ACC112 (cell line): ENCODE measurements at regions not wholly inside any gene's neighbourhood (a gene's known extent, or its start where the extent isn't known, plus 50 kb on each side); places are given as distances from the start of the nearest gene placed in this dataset.
"Not testable (repeated sequence)": the region's sequence is repeated elsewhere in the genome, so short reads cannot be mapped to it uniquely, and the experiment has no call there.

Experiments used
- H2AFZ ChIP-seq: fragments of 200-600 bp; sonication (generic); one replicate; pipeline ENCODE4 v1.6.0; 2017; ENCODE audit warnings: antibody characterized with exemption, low read length; ENCODE audit not compliant: unreplicated experiment
- H3K27ac ChIP-seq: fragments of 200-600 bp; sonication (generic); 2 replicates; pipeline ENCODE4 v1.5.1; 2014; ENCODE audit warnings: low read depth, mild to moderate bottlenecking, antibody characterized with exemption, low read length, moderate library complexity
- H3K27me3 ChIP-seq: fragments of 200-600 bp; sonication (generic); 2 replicates; pipeline ENCODE4 v1.6.1; 2014; ENCODE audit warnings: mild to moderate bottlenecking, antibody characterized with exemption, low read length, moderate library complexity, mixed read lengths; ENCODE audit not compliant: insufficient read depth
- H3K36me3 ChIP-seq: fragments of 200-600 bp; sonication (generic); 2 replicates; pipeline ENCODE4 v1.6.1; 2016; ENCODE audit warnings: mild to moderate bottlenecking, antibody characterized with exemption, low read length, moderate library complexity, mixed read lengths; ENCODE audit not compliant: insufficient read depth
- H3K4me1 ChIP-seq: fragments of 200-600 bp; sonication (generic); one replicate; pipeline ENCODE4 v1.6.1; 2016; ENCODE audit warnings: low read length, mixed read lengths; ENCODE audit not compliant: insufficient read depth, unreplicated experiment, control insufficient read depth
- H3K4me3 ChIP-seq: fragments of 200-600 bp; sonication (generic); 2 replicates; pipeline ENCODE4 v1.5.1; 2014; ENCODE audit warnings: mild to moderate bottlenecking, low read depth, low read length
- H3K79me2 ChIP-seq: fragments of 200-600 bp; sonication (generic); one replicate; pipeline ENCODE4 v1.6.0; 2016; ENCODE audit warnings: low read length; ENCODE audit not compliant: control insufficient read depth, unreplicated experiment, insufficient read depth

DNA sequence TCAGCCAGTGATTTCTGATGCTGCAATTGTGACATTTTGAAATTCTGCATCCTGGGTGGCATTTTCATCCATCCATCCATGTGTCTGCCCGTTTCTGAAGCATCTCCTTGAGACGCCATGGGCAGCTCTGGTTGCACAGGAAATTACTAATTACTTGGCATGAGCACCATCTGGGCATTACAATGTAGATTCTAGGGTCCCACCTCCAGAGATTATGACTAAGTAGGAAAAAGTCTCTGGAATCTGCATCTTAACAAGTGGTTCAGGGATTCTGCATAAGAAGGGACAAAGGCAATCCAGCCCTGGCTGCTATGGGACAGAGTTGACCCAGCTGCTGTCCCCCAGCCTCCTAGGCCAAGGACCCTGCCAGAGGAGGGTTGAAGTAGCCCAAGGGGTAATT is 65.3 kb downstream of the CUZD1 start:
- Histone ChIP-seq H3K4me3 (no peak overlapping the region), H3K4me1 (no peaks in the 10 kb centered on the region), H3K36me3 (no peaks in the 10 kb centered on the region), H3K27ac (no peak overlapping the region), H3K27me3 (peaks cover 42% of the 10 kb centered on the region), H3K79me2 (no peaks in the 10 kb centered on the region), H2AFZ (no peak overlapping the region)

DNA sequence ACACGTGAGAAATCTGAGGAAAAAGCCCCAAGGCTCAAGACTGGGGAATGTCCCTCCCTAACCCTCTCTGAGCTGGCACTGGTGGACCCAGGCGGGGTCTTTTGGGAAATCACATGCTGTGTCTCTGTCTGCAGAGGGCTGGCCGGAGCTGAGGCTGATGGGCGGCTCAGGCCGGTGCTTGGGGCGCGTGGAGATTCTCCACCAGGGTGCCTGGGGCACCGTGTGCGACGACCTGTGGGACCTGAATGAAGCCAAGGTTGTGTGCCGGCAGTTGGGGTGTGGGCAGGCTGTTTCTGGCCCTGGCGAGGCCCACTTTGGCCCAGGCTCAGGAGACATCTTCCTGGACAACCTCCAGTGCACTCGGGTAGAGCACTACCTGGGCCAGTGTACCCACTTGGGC is 65.7 kb downstream of the CUZD1 start:
- Histone ChIP-seq H3K4me1 (no peaks in the 10 kb centered on the region), H3K36me3 (no peaks in the 10 kb centered on the region), H3K27ac (no peak overlapping the region), H3K4me3 (no peak overlapping the region), H3K79me2 (no peaks in the 10 kb centered on the region), H3K27me3 (peaks cover 42% of the 10 kb centered on the region), H2AFZ (no peak overlapping the region)

DNA sequence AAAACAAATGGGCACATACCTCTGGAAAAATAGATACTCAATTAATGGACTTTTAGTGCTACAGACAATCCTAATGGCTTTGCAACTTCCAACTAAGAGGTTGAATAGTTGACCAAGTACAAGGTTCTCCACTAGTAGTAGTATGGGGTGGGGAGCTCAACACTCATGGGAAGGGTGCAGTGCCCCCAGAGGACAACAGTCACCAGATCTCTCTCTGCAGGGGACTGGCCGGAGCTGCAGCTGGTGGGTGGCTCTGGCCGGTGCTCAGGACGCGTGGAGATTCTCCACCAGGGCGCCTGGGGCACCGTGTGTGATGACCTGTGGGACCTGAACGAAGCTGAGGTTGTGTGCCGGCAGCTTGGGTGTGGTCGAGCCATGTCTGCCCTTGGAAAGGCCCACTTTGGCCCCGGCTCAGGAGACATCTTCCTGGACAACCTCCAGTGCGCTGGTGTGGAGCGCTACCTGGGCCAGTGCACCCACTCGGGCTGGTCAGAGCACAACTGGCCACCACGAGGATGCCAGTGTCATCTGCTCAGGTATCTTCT is 68.1 kb downstream of the CUZD1 start:
- H3K27ac ChIP-seq, result no peak overlapping the region
- H3K4me1 ChIP-seq, result no peaks in the 10 kb centered on the region
- no peak overlapping the region for H3K4me3 ChIP-seq
- peaks cover 62% of the 10 kb centered on the region for H3K27me3 ChIP-seq
- H3K79me2 ChIP-seq, result no peaks in the 10 kb centered on the region
- no peaks in the 10 kb centered on the region for H3K36me3 ChIP-seq
- H2AFZ ChIP-seq, result no peak overlapping the region

DNA sequence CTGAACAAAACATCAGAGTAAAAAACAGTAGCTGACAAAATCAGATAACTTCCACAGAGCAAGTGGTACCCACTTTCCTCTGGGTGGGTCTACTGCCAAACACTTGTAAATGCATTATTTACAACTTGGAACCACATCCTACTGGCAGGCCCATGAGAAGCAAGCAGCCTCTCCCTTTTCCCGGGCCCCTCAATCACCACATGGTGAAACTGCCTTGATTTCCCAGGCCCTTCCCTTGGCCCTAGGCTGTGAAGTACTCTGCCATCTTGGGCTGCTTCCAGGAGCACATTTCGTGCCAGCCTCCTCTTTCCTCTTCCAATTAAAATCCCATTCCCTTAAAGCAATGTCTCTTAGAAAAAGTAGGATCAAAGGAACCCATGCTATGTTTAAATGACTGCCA is 71.4 kb downstream of the CUZD1 start:
- no peaks in the 10 kb centered on the region for H3K36me3 ChIP-seq
- H3K79me2 ChIP-seq, result no peaks in the 10 kb centered on the region
- H3K27ac ChIP-seq, result no peak overlapping the region
- no peak overlapping the region for H3K4me3 ChIP-seq
- H2AFZ ChIP-seq, result no peak overlapping the region
- peaks cover 70% of the 10 kb centered on the region for H3K27me3 ChIP-seq
- H3K4me1 ChIP-seq, result no peaks in the 10 kb centered on the region

DNA sequence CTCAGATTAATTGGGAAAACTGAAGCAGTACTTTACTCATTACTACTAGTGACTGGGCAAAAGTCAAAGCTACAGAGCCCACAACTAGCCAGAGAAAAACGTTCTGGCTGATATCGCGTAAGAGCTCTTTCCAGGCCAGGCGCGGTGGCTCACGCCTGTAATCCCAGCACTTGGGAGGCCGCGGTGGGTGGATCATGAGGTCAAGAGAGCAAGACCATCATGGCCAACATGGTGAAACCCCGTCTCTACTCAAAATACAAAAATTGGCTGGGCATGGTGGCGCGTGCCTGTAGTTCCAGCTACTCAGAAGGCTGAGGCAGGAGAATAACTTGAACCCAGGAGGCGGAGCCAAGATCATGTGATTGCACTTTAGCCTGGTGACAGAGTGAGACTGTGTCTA is 71.8 kb upstream of the C10orf120 start:
- H3K27ac ChIP-seq, H3K79me2 ChIP-seq, H3K4me1 ChIP-seq, H2AFZ ChIP-seq, H3K36me3 ChIP-seq, H3K4me3 ChIP-seq: not testable (repeated sequence)
- peaks cover 63% of the 10 kb centered on the region for H3K27me3 ChIP-seq

DNA sequence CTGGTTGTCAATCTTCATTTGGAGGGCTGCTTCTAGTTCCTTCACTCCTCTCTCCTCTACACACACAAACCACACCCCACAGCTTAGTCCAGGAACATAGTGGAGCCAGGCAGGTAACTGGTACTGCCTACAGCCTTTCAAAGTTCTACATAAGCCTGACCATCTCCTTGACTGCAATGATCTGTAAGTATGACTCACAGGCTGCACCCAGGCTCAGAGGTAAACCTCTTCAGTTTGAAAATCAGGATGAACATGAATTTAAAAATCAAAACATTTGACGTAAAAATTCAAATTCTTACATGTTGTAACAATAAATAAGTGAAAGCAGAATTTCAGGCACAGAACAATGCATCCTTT is 68.7 kb upstream of the C10orf120 start:
- peaks cover 44% of the 10 kb centered on the region for H3K27me3 ChIP-seq
- H3K4me1 ChIP-seq, result no peaks in the 10 kb centered on the region
- H3K4me3 ChIP-seq, result no peak overlapping the region
- H3K36me3 ChIP-seq, result no peaks in the 10 kb centered on the region
- no peaks in the 10 kb centered on the region for H3K79me2 ChIP-seq
- H2AFZ ChIP-seq, result no peak overlapping the region
- no peak overlapping the region for H3K27ac ChIP-seq

DNA sequence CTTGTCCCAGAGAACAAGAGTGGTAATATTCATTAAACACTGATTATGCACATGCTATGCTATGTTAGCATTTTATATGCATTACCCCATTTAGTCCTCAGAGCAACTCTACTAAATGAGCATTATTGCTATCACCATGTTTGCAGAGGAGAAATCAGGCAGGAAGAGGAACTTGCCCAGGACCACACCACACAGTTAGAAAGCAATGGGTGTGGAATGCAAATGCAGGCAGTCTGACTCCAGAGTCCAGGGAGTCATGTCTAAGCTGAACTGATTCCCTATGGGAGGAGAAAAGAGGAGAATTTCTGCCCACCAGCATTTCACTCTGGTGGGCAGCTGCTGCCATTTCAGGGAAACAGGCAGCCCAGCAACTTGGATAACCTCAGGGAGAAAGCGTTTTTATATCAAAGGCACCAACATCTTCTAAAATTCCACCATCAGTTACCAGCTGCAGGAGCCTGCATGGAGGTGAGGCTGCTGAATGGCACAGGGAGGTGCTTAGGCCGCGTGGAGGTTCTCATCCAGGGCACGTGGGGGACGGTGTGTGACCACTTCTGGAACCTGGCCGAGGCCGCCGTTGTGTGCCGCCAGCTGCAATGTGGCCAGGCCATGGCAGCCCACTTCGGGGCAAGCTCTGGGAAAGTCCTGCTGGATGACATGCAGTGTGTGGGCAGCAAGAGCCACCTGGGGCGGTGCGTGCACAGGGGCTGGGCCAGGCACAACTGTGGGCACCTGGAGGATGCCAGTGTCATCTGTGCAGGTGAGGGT is 68.2 kb upstream of the C10orf120 start:
- peaks cover 39% of the 10 kb centered on the region for H3K27me3 ChIP-seq
- no peaks in the 10 kb centered on the region for H3K79me2 ChIP-seq
- H3K27ac ChIP-seq, result no peak overlapping the region
- no peak overlapping the region for H3K4me3 ChIP-seq
- H3K36me3 ChIP-seq, result no peaks in the 10 kb centered on the region
- H2AFZ ChIP-seq, result no peak overlapping the region
- no peaks in the 10 kb centered on the region for H3K4me1 ChIP-seq

DNA sequence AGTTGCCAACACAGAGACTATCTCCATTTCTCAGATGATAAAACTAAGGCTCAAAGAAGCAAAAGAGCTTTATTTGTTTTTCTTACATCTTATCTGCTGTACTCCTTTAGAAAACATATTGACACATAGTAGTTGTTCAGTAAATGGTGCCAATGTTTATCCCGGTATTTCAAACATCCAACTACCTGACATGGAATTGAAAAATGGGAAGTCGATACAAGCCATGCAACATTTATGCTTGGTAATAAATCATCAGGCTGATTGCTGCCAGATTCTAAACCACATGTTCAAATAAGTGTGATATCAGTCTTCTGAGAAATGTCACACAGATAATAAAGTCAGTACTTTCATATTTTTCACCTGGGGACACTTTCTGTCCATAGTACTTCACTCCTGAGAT is 65.8 kb upstream of the C10orf120 start:
- H3K27ac ChIP-seq, result no peak overlapping the region
- H3K4me1 ChIP-seq, result no peaks in the 10 kb centered on the region
- H3K79me2 ChIP-seq, result no peaks in the 10 kb centered on the region
- H3K36me3 ChIP-seq, result no peaks in the 10 kb centered on the region
- peaks cover 40% of the 10 kb centered on the region; the same call in 1 of the 2 replicates for H3K27me3 ChIP-seq
- H2AFZ ChIP-seq, result no peak overlapping the region
- no peak overlapping the region for H3K4me3 ChIP-seq

DNA sequence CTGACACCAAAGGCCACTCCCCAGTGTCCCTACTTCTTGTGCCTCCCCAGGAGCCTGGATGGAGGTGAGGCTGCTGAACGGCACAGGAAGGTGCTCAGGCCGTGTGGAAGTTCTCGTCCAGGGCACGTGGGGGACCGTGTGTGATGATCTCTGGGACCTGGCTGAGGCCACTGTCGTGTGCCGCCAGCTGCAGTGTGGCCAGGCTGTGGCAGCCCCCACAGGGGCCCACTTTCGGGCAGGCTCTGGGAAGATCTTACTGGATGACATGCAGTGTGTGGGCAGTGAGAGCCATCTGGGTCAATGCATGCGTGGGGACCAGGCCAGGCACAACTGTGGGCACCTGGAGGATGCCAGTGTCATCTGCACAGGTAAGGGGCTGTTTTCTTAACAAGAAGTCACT is 57.0 kb upstream of the C10orf120 start:
- Histone ChIP-seq H3K4me1 (no peaks in the 10 kb centered on the region), H2AFZ (no peak overlapping the region), H3K27ac (no peak overlapping the region), H3K79me2 (no peaks in the 10 kb centered on the region), H3K4me3 (no peak overlapping the region), H3K36me3 (no peaks in the 10 kb centered on the region), H3K27me3 (peaks cover 8% of the 10 kb centered on the region; the same call in 1 of the 2 replicates)

DNA sequence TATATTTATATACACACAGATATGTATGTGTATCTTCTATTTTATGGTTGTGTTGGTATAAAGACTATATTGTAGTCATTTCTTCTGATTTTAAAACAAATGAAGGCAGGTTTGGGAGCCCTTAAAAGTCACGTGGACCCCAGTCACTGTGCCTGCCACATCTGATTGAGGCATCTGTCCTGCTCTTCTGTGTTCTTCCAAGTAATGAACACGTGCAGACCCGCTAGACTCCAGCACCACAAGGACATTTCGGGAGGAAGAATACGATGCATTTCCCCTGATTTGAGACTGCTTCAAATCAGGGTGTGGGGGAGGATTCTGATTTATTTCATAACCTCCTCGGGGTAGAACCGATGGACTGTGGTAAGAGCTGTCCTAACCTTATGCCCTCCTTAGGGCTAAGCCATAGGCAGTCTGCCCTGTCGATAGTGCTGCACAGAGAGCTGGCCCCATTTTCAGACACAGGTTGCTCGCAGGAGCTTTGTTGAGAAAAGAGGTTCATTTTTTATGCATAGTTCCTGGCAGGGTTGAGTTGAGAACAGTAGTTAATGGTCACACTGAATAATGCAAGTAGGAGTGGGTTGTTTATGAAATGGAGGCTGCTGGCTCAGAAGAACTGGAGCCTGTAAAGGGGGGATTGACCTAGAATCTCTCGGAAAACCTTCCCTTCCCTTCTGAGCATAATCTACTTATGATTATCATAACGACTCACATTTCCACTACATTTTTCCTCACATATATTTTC is 55.0 kb upstream of the C10orf120 start:
- Histone ChIP-seq H2AFZ (no peak overlapping the region), H3K79me2 (no peaks in the 10 kb centered on the region), H3K4me1 (no peaks in the 10 kb centered on the region), H3K27me3 (peaks cover 3% of the 10 kb centered on the region; the same call in 1 of the 2 replicates), H3K4me3 (no peak overlapping the region), H3K27ac (no peak overlapping the region), H3K36me3 (no peaks in the 10 kb centered on the region)

DNA sequence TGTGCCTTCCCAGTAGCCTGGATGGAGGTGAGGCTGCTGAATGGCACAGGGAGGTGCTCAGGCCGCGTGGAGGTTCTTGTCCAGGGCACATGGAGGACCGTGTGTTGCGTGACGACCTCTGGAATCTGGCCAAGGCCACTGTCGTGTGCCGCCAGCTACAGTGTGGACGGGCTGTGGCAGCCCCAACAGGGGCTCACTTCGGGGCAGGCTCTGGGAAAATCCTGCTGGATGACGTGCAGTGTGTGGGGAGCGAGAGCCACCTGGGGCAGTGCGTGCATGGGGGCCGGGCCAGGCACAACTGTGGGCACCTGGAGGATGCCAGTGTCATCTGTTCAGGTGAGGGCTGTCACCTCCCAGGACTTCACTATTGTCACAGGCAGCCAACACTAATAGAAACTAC is 50.2 kb upstream of the C10orf120 start:
- Histone ChIP-seq H2AFZ (no peak overlapping the region), H3K27ac (no peak overlapping the region), H3K4me3 (no peak overlapping the region), H3K4me1 (no peaks in the 10 kb centered on the region), H3K36me3 (no peaks in the 10 kb centered on the region), H3K79me2 (no peaks in the 10 kb centered on the region), H3K27me3 (peaks cover 15% of the 10 kb centered on the region; the same call in 1 of the 2 replicates)
